MM.1S (cell line): ENCODE measurements at regions not wholly inside any gene's neighbourhood (a gene's known extent, or its start where the extent isn't known, plus 50 kb on each side); places are given as distances from the start of the nearest gene placed in this dataset.

Source experiments
- CTCF ChIP-seq: fragments of 300-600 bp; sonication (generic); IDR thresholded peaks from 2 replicates; pipeline ENCODE4 v1.5.1; 2016; ENCODE audit warnings: antibody characterized with exemption, low read length, mixed read lengths
- EZH2phosphoT487 ChIP-seq: fragments of 300-600 bp; sonication (generic); IDR thresholded peaks from 2 replicates; pipeline ENCODE4 v1.6.1; 2018; ENCODE audit warnings: antibody characterized with exemption, low read length

DNA sequence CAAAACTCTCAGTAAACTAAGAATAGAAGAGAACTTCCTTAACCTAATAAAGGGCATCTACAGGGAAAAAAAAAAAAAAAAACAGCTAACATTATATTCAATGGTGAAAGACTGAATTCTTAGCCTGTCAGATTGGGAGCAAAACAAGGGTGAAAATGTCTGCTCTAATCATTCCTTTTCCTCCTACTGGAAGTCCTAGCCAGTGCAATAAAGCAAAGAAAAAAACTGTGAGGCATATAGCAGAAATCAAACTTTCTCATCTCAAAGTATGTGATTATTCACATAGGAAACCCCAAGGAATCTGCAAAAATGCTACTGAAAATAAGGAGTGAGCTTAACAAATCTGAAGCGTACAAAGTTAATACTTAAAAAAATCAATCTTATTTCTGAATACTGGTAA is 170.7 kb downstream of the NUAK1 start:
- no peak for TF ChIP-seq EZH2phosphoT487
- TF ChIP-seq CTCF: no peak
